Endodermal cell (in vitro differentiated cells): ENCODE measurements at regions not wholly inside any gene's neighbourhood (a gene's known extent, or its start where the extent isn't known, plus 50 kb on each side); places are given as distances from the start of the nearest gene placed in this dataset.

ENCODE experiments used
- DNase-seq: peaks from one replicate; pipeline ENCODE4 v3.0.0-alpha.2; 2017
- H3K27ac ChIP-seq: 2 replicates; pipeline ENCODE4 v1.5.1; 2013; ENCODE audit warnings: mild to moderate bottlenecking, low read depth, low read length, moderate library complexity
- H3K27me3 ChIP-seq: 2 replicates; pipeline ENCODE4 v1.6.1; 2013; ENCODE audit warnings: mild to moderate bottlenecking, low read length, moderate library complexity; ENCODE audit not compliant: insufficient read depth, control insufficient read depth, poor library complexity, severe bottlenecking
- H3K36me3 ChIP-seq: 2 replicates; pipeline ENCODE4 v1.7.0; 2013; ENCODE audit warnings: mild to moderate bottlenecking, low read length, moderate library complexity; ENCODE audit not compliant: control insufficient read depth, insufficient read depth
- H3K4me1 ChIP-seq: one replicate; pipeline ENCODE4 v1.7.0; 2013; ENCODE audit warnings: low read length; ENCODE audit not compliant: control insufficient read depth, insufficient read depth
- H3K4me3 ChIP-seq: 2 replicates; pipeline ENCODE4 v1.5.1; 2013; ENCODE audit warnings: mild to moderate bottlenecking, low read length, moderate library complexity
- H3K9ac ChIP-seq: 2 replicates; pipeline ENCODE4 v1.6.1; 2013; ENCODE audit warnings: mild to moderate bottlenecking, low read length, moderate library complexity; ENCODE audit not compliant: poor library complexity, severe bottlenecking; ENCODE audit errors: extremely low read depth
- H3K9me3 ChIP-seq: 2 replicates; pipeline ENCODE4 v1.6.1; 2013; ENCODE audit warnings: mild to moderate bottlenecking, low read length, moderate library complexity; ENCODE audit not compliant: control insufficient read depth
- H3K27ac Mint-ChIP-seq: 2 replicates; pipeline ENCODE4 v1.8.0; 2020; ENCODE audit warnings: mixed read lengths
- H3K27me3 Mint-ChIP-seq: 2 replicates; pipeline ENCODE4 v1.8.0; 2021; ENCODE audit warnings: mild to moderate bottlenecking, mixed read lengths; ENCODE audit not compliant: insufficient read depth
- H3K36me3 Mint-ChIP-seq: 2 replicates; pipeline ENCODE4 v1.8.0; 2020; ENCODE audit warnings: low read depth, mixed read lengths
- H3K4me1 Mint-ChIP-seq: 2 replicates; pipeline ENCODE4 v1.8.0; 2020; ENCODE audit warnings: mixed read lengths
- H3K4me3 Mint-ChIP-seq: 2 replicates; pipeline ENCODE4 v1.8.0; 2020; ENCODE audit warnings: mild to moderate bottlenecking, moderate library complexity, mixed read lengths
- H3K9me3 Mint-ChIP-seq: 2 replicates; pipeline ENCODE4 v1.8.0; 2020; ENCODE audit warnings: mild to moderate bottlenecking, mixed read lengths
- CTCF ChIP-seq: fragments of 200-600 bp; sonication (generic); conservative IDR thresholded peaks from 2 replicates; pipeline ENCODE4 v1.5.0; 2021; ENCODE audit warnings: antibody characterized with exemption, mild to moderate bottlenecking
- WGBS, 2 experiments: methylation state at CpG; one replicate each; pipeline versions ENCODE4 v1.1.5 to v1.1.7; 2013; ENCODE audit warnings: missing lambda C conversion rate in 2 of 2, mixed read lengths in 1 of 2; ENCODE audit not compliant: insufficient coverage in 1 of 2, insufficient read length in 1 of 2; 5-methylcytosine and 5-hydroxymethylcytosine counted together

- 76% methylated on average over 1 of the region's 1 CpG; no CpG with 5 or more reads in 1 of the 2 experiments for WGBS, 2 experiments
- no peak overlapping the region for H3K4me3 ChIP-seq
- TF ChIP-seq CTCF, result no peak
- H3K27ac Mint-ChIP-seq, result no peak overlapping the region
- H3K36me3 Mint-ChIP-seq, result no peaks in the 10 kb centered on the region
- no peaks in the 10 kb centered on the region for H3K4me1 Mint-ChIP-seq
- peaks cover 84% of the 10 kb centered on the region for H3K9me3 Mint-ChIP-seq
- no peaks in the 10 kb centered on the region for H3K4me1 ChIP-seq
- no peaks in the 10 kb centered on the region for H3K36me3 ChIP-seq
- H3K27me3 Mint-ChIP-seq, result no peaks in the 10 kb centered on the region
- DNase-seq, result no peak
- H3K27ac ChIP-seq, result no peak overlapping the region
- H3K9me3 ChIP-seq, result peaks cover 34% of the 10 kb centered on the region
- no peaks in the 10 kb centered on the region for H3K27me3 ChIP-seq
- H3K9ac ChIP-seq, result no peak overlapping the region
- no peak overlapping the region for H3K4me3 Mint-ChIP-seq
Measured at GRCh38 chr14:23787436-23787835, 151.3 kb downstream of the DHRS2 start.

- DNase-seq, result no peak
- H3K36me3 Mint-ChIP-seq, result no peaks in the 10 kb centered on the region
- H3K9ac ChIP-seq, result no peak overlapping the region
- no peaks in the 10 kb centered on the region for H3K27me3 Mint-ChIP-seq
- WGBS, 2 experiments, result 69% methylated on average over 1 of the region's 1 CpG; no CpG with 5 or more reads in 1 of the 2 experiments
- peaks cover 30% of the 10 kb centered on the region for H3K9me3 ChIP-seq
- H3K4me3 Mint-ChIP-seq, result no peak overlapping the region
- H3K27ac ChIP-seq, result no peak overlapping the region
- no peaks in the 10 kb centered on the region for H3K4me1 Mint-ChIP-seq
- H3K4me1 ChIP-seq, result no peaks in the 10 kb centered on the region
- H3K27ac Mint-ChIP-seq, result no peak overlapping the region
- TF ChIP-seq CTCF, result no peak
- H3K9me3 Mint-ChIP-seq, result peaks cover 86% of the 10 kb centered on the region
- peak overlapping the region; percentile 48 for H3K4me3 ChIP-seq
- no peaks in the 10 kb centered on the region for H3K36me3 ChIP-seq
- H3K27me3 ChIP-seq, result no peaks in the 10 kb centered on the region
Measured at GRCh38 chr14:23789696-23790095, 153.5 kb downstream of the DHRS2 start.

GRCh38 chr14:23793532-23793931 is 157.4 kb downstream of the DHRS2 start:
- H3K27me3 Mint-ChIP-seq, result no peaks in the 10 kb centered on the region
- DNase-seq, result no peak
- Histone ChIP-seq H3K4me1 (no peaks in the 10 kb centered on the region), H3K27ac (no peak overlapping the region), H3K36me3 (no peaks in the 10 kb centered on the region), H3K4me3 (no peak overlapping the region), H3K27me3 (no peaks in the 10 kb centered on the region), H3K9me3 (peaks cover 35% of the 10 kb centered on the region), H3K9ac (no peak overlapping the region)
- H3K27ac Mint-ChIP-seq, result no peak overlapping the region
- no peak overlapping the region for H3K4me3 Mint-ChIP-seq
- H3K9me3 Mint-ChIP-seq, result peaks cover 80% of the 10 kb centered on the region
- no peak for TF ChIP-seq CTCF
- 77% methylated on average over 3 of the region's 3 CpGs; no CpG with 5 or more reads in 1 of the 2 experiments for WGBS, 2 experiments
- no peaks in the 10 kb centered on the region for H3K36me3 Mint-ChIP-seq
- no peaks in the 10 kb centered on the region for H3K4me1 Mint-ChIP-seq
